GM19438 (cell line): ENCODE measurements at regions not wholly inside any gene's neighbourhood (a gene's known extent, or its start where the extent isn't known, plus 50 kb on each side); places are given as distances from the start of the nearest gene placed in this dataset.
"Not testable (repeated sequence)": the region's sequence is repeated elsewhere in the genome, so short reads cannot be mapped to it uniquely, and the experiment has no call there.

ENCODE experiments used
- ATAC-seq: cut with Tn5 transposase; IDR thresholded peaks from one replicate; pipeline ENCODE4 v1.9.1; 2021; ENCODE audit warnings: low read depth; ENCODE audit not compliant: unreplicated experiment

GRCh38 chr2:150690261-150690660, 202.8 kb upstream of the RND3 start:
- ATAC-seq: no peak

DNA sequence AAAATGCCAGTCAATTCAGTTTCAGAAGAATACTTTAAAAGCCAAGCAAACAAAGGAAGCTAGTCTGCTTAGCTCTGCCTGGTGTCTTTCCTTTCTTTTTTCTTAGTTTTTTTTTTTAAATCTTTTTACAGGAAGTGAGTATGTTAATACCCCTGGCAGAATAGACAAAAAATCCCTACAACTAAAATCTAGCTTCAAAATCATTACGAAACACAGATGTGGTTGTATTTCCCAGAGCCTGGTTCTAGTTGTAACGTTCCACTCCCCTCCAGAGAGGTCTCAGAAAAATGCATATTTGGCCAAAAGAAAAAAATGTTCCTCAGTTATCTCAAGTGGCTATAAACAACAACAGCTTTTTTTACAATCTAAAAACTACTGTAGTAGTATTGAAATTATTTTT, 202.1 kb upstream of the RND3 start:
- no peak for ATAC-seq

DNA sequence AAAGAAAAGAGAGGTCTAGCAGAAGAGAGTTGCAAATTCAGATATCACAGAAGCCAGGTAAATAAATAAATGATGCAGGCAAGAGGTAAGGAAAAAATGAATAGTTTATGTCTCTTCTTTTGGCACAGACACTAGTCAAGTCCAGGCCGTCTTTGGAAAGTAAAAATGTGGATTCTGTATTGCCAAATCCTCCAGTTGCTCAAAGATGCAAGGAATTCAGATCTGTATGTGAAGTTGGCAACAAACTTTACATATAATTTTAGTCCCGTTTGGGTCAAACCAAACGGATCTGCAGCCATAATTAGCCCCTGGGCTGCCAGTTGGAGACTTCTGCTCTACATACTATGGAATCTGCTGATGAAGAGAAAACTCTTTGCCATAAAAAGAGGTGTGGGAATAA, 200.5 kb upstream of the RND3 start:
- ATAC-seq: no peak

GRCh38 chr2:150686391-150686790, 198.9 kb upstream of the RND3 start:
- ATAC-seq: no peak

DNA sequence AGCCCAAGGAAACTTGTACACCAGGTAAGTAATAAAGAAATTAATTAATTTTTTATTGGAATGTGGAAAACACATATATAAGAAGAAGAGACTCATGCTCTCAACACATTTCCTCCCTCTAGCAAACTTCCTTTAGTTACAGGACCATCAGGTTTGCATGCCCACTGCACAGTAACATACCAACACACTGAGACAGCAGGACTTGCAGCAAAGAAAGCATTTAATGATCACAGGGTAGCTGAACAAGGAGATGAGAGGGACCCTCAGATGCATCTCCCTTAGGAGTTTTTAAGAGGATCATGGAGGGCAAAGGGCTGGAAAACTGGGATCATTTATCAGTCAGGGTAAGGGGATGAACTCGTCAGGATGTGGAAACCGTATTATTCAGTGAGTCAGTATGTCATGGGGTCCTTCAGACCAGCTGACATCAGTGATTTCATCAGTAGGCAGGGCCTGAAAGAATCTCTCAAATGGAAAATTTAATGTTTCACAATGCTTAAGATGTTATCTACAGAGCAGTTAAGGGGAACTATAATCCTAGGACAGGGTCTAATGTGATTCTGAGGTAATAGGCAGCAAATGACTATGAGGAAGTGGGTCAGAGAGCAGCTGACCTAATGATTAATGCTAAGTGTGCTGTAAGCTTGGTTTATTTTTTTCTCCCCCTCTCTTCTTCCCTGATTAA, 193.8 kb upstream of the RND3 start:
- no peak for ATAC-seq

DNA sequence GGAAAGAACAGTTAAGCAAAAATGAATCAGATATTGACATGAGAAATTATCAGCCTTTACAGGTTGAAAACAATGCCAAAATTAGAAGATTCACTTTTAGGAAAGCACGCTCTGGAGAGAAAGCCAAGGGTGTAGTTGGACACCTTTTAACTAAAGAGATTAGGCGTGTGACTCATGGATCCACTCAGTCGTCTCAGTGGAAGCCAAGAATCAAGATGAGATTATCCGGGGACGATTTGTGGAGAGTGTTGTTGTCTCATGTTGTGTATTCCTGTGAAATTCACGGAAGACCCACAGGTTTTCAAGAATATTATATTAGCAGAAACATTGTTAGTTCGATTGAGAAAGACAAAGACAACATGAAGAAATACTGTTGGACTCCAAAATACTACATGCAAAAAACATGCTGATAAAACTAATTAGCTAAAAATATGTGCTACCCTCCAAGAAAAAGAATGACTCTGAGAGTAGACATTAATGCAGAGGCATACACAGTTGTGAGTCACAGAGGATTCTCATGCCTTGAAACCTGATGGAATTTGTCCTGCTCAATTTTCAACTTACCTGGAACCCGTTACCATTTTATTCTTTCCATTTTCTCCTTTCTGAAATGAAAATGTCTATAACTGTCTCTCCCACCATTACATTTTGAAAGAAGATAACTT, 192.1 kb upstream of the RND3 start:
- ATAC-seq: no peak

DNA sequence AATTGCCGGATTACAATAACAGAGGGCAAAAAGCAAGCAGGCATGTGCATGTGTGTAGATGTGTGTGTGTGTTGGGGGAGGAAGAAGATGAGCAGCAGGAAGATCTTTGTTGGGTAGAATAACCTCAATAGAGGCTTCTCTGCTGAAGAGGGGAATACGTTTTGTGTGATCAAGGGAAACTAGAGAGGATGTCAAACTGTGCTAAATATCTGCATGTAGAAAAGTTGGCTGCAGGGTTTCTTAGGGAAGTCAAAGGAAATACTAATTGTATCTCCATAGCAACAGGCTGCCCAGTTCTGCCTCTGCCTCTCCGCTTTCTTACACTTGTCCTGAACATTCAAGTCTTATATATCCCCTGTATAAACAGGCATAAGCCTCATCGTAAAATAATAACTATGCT, 190.1 kb upstream of the RND3 start:
- no peak for ATAC-seq

DNA sequence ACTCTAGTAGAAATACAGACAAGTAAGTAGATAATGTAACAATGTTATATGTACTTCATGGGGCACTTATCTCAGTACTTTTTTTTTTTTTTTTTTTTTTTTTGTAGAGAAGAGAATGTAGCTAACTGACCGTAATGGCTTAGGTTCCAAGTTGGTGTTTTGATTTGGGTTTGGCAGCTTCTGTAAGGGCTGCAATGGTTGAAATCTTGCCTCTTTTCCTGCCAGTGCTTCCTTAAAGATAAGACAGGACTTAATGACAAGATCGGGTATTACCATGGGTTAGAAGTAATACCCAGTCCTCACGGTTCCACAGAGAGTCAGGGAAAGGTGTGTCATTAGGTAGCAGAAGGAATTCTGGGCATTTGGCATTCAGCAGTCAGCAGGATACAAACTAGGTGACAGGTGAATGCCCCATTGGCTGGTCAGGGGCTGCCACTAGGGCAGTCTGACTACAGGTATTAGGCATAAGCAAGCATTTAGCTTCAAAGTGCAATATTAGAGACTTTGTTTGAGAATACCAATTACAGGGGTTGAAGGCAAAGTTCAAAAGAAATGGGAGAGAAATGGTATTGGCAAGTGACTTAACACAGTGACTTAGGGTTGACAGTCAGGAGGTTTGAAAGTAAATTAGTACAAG, 189.4 kb upstream of the RND3 start:
- ATAC-seq: no peak

DNA sequence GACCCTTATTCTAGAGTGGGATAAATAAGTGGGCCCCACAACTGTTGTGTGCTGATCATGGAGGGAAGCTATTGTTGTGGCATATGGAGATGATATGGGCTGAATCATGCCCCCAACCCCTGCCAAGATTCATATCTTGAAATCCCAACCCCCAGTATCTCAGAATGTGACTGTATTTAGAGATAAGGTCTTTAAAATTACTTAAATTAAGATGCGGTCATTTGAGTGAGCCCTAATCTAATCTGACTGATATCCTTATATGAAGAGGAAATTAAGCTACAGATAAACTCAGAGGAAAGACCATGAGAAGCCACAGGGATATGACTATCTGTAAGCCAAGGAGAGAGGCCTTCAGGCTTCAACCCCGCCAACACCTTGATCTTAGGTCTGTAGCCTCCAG, 188.3 kb upstream of the RND3 start:
- ATAC-seq: no peak

DNA sequence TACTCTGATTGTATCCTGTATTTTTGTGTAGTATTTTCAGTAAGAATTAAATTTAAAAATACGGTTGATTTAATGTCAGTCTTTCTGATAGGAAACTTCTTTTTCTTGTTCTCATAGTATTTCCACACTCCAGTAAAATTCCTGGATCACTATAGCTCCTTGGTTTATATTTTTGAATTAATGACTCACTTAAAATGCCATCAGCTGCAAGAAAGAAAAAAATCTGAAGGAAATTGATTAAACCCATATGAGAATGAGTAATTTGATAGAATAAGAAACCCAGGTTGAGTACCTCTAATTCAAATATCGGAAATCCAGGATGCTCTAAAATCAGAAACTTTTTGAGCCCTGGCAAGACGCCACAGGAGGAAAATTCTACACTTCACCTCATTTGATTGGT, 186.8 kb upstream of the RND3 start:
- ATAC-seq: no peak

DNA sequence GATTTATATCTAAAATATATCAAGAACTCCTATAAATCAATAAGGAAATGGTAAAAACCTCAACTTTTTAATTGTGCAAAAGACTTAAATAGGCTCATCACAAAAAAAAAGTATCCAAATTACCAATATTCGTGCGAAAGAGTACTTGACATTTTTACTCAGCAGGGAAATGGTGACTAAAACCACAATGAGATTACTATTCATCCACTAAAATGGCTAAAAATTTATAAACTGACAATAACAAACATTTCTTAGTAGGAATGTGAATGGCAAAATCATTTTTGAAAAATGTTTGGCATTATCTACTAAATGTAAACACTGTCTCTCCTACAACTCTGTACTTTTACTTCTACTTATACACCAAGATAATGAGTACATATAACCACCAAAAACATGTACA, 184.8 kb upstream of the RND3 start:
- ATAC-seq: no peak

DNA sequence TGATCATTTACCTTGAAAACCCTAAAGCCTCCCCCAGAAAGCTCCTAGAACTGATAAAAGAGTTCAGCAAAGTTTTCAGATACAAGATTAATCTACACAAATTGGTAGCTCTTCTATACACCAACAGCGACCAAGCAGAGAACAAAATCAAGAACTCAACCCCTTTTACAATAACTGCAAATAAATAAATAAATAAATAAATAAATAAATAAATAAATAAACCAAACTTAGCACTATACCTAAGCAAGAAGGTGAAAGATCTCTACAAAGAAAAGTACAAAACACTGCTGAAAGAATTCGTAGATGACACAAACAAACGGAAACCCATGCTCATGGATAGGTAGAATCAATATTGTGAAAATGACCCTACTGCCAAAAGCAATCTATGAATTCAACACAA, 182.0 kb upstream of the RND3 start:
- no peak for ATAC-seq

DNA sequence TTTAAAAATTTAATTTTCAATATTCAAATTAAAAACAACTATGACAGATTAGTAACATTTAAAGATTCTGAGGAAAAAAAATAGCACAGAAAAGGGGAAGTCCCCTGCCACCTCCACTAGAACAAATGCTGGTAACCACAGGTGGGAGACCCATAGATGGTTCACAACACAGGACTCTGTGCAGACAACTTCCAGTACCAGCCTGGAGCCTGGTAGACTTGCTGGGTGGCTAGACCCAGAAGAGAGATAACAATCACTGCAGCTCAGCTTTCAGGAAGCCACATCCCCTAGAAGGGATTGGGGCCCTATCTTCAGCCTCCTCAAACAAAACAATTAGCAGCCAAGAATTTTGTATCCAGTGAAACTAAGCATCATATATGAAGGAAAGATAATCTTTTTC, 179.6 kb upstream of the RND3 start:
- not testable (repeated sequence) for ATAC-seq

- no peak for ATAC-seq
Measured at GRCh38 chr2:150663143-150663542, 175.7 kb upstream of the RND3 start.

GRCh38 chr2:150656002-150656401, 168.5 kb upstream of the RND3 start:
- no peak for ATAC-seq

- no peak for ATAC-seq
Measured at GRCh38 chr2:150653351-150653750, 165.9 kb upstream of the RND3 start.

- no peak for ATAC-seq
Measured at GRCh38 chr2:150647943-150648342, 160.5 kb upstream of the RND3 start.

- ATAC-seq: no peak
Measured at GRCh38 chr2:150646746-150647145, 159.3 kb upstream of the RND3 start.

GRCh38 chr2:150644298-150645067, 157.0 kb upstream of the RND3 start:
- ATAC-seq: no peak

- ATAC-seq: no peak
Measured at GRCh38 chr2:150643114-150643725, 155.8 kb upstream of the RND3 start.

GRCh38 chr2:150640039-150640438, 152.6 kb upstream of the RND3 start:
- no peak for ATAC-seq
